Stimulated activated CD4-positive, alpha-beta T cell treated with anti-CD3 and anti-CD28 coated beads, TNF-alpha, amount 100 ng/mL, for 48 hours (primary cell): ENCODE measurements at regions not wholly inside any gene's neighbourhood (a gene's known extent, or its start where the extent isn't known, plus 50 kb on each side); places are given as distances from the start of the nearest gene placed in this dataset.

Source experiments
- DNase-seq, 3 donors: peaks; one replicate each; pipeline ENCODE4 v3.0.0-alpha.2; 2020; ENCODE audit warnings: low read depth in 3 of 3

GRCh38 chr10:4390219-4390618 is 435.8 kb upstream of the AKR1E2 start:
- no peak for DNase-seq

GRCh38 chr10:4385231-4385870 is 440.7 kb upstream of the AKR1E2 start:
- DNase-seq, result no peak

- no peak for DNase-seq
Observed at GRCh38 chr10:4384245-4384644, 441.8 kb upstream of the AKR1E2 start.

GRCh38 chr10:4383651-4384098 is 442.3 kb upstream of the AKR1E2 start:
- DNase-seq, result no peak

- no peak for DNase-seq
Observed at GRCh38 chr10:4382811-4383210, 443.2 kb upstream of the AKR1E2 start.

- no peak for DNase-seq
Observed at GRCh38 chr10:4373612-4374011, 452.4 kb upstream of the AKR1E2 start.

- DNase-seq, result no peak
Observed at GRCh38 chr10:4373098-4373497, 452.9 kb upstream of the AKR1E2 start.

GRCh38 chr10:4372601-4373000 is 453.4 kb upstream of the AKR1E2 start:
- no peak for DNase-seq

- DNase-seq, result no peak
Observed at GRCh38 chr10:4371691-4372295, 454.2 kb upstream of the AKR1E2 start.

GRCh38 chr10:4370376-4370775 is 455.6 kb upstream of the AKR1E2 start:
- DNase-seq, result no peak

GRCh38 chr10:4361581-4361980 is 464.4 kb upstream of the AKR1E2 start:
- DNase-seq, result no peak

- DNase-seq, result no peak
Observed at GRCh38 chr10:4359003-4359402, 467.0 kb upstream of the AKR1E2 start.

- no peak for DNase-seq
Observed at GRCh38 chr10:4357911-4358310, 468.1 kb upstream of the AKR1E2 start.

- DNase-seq, result no peak
Observed at GRCh38 chr10:4355350-4355749, 470.7 kb upstream of the AKR1E2 start.

- DNase-seq, result no peak
Observed at GRCh38 chr10:4354382-4354812, 471.6 kb upstream of the AKR1E2 start.

GRCh38 chr10:4353964-4354363 is 472.0 kb upstream of the AKR1E2 start:
- no peak for DNase-seq

GRCh38 chr10:4353059-4353655 is 472.9 kb upstream of the AKR1E2 start:
- no peak for DNase-seq

GRCh38 chr10:4352414-4352961 is 473.5 kb upstream of the AKR1E2 start:
- DNase-seq, result no peak

- no peak for DNase-seq
Observed at GRCh38 chr10:4351723-4352413, 474.1 kb upstream of the AKR1E2 start.

GRCh38 chr10:4347397-4347796 is 478.6 kb upstream of the AKR1E2 start:
- DNase-seq, result no peak

- DNase-seq, result no peak
Observed at GRCh38 chr10:4345877-4346646, 479.9 kb upstream of the AKR1E2 start.
